ENCODE measurements at regions not wholly inside any gene's neighbourhood (a gene's known extent, or its start where the extent isn't known, plus 50 kb on each side); places are given as distances from the start of the nearest gene placed in this dataset.

DNA sequence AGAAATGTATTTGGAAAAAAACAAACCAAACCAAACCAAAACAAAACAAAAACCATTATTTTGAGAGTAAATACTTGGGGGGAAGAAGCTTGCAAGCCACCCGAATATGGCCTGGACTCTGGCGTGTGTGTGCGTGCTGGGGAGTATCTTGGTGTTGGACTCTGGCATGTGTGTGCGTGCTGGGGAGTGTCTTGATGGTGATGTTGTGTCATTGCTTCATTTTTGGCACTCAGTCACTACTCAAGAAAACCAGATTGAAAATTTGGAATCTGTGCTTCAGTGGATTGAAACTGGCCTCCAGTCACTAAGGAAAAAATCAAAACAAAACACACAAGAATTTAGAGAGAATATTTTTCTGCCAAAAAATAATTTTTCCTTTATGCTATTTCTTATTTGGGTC, 76.1 kb downstream of the ARRDC3 start:
- TF ChIP-seq, protein P1, sequence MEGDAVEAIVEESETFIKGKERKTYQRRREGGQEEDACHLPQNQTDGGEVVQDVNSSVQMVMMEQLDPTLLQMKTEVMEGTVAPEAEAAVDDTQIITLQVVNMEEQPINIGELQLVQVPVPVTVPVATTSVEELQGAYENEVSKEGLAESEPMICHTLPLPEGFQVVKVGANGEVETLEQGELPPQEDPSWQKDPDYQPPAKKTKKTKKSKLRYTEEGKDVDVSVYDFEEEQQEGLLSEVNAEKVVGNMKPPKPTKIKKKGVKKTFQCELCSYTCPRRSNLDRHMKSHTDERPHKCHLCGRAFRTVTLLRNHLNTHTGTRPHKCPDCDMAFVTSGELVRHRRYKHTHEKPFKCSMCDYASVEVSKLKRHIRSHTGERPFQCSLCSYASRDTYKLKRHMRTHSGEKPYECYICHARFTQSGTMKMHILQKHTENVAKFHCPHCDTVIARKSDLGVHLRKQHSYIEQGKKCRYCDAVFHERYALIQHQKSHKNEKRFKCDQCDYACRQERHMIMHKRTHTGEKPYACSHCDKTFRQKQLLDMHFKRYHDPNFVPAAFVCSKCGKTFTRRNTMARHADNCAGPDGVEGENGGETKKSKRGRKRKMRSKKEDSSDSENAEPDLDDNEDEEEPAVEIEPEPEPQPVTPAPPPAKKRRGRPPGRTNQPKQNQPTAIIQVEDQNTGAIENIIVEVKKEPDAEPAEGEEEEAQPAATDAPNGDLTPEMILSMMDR (IDR thresholded peaks at IDR 0.05) = no peak
- TF ChIP-seq JUNB (IDR thresholded peaks at IDR 0.05) = no peak
- TF ChIP-seq, protein P2, sequence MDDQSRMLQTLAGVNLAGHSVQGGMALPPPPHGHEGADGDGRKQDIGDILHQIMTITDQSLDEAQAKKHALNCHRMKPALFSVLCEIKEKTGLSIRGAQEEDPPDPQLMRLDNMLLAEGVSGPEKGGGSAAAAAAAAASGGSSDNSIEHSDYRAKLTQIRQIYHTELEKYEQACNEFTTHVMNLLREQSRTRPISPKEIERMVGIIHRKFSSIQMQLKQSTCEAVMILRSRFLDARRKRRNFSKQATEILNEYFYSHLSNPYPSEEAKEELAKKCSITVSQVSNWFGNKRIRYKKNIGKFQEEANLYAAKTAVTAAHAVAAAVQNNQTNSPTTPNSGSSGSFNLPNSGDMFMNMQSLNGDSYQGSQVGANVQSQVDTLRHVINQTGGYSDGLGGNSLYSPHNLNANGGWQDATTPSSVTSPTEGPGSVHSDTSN (IDR thresholded peaks at IDR 0.05) = no peak
- TF ChIP-seq, protein P3, sequence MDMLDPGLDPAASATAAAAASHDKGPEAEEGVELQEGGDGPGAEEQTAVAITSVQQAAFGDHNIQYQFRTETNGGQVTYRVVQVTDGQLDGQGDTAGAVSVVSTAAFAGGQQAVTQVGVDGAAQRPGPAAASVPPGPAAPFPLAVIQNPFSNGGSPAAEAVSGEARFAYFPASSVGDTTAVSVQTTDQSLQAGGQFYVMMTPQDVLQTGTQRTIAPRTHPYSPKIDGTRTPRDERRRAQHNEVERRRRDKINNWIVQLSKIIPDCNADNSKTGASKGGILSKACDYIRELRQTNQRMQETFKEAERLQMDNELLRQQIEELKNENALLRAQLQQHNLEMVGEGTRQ (IDR thresholded peaks at IDR 0.05) = no peak
- TF ChIP-seq POLR2A (IDR thresholded peaks at IDR 0.05; ENCODE audit: low read length) = 0 out of 2 replicates have a peak, but pooled peaks have one; percentile 8
- no peak for TF ChIP-seq JUN (IDR thresholded peaks at IDR 0.05)
- TF ChIP-seq, protein P4, sequence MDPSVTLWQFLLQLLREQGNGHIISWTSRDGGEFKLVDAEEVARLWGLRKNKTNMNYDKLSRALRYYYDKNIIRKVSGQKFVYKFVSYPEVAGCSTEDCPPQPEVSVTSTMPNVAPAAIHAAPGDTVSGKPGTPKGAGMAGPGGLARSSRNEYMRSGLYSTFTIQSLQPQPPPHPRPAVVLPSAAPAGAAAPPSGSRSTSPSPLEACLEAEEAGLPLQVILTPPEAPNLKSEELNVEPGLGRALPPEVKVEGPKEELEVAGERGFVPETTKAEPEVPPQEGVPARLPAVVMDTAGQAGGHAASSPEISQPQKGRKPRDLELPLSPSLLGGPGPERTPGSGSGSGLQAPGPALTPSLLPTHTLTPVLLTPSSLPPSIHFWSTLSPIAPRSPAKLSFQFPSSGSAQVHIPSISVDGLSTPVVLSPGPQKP (IDR thresholded peaks at IDR 0.05; ENCODE audit: low read depth, low read length) = no peak
- no peak for TF ChIP-seq EP300 (IDR thresholded peaks at IDR 0.05)
- TF ChIP-seq, protein P5, sequence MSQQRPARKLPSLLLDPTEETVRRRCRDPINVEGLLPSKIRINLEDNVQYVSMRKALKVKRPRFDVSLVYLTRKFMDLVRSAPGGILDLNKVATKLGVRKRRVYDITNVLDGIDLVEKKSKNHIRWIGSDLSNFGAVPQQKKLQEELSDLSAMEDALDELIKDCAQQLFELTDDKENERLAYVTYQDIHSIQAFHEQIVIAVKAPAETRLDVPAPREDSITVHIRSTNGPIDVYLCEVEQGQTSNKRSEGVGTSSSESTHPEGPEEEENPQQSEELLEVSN (IDR thresholded peaks at IDR 0.05; ENCODE audit: borderline replicate concordance, low read depth) = no peak
- TF ChIP-seq POLR2AphosphoS2 (conservative IDR thresholded peaks at IDR 0.05; ENCODE audit: low read length) = no peak
- TF ChIP-seq SMC3 (IDR thresholded peaks at IDR 0.05) = no peak
- TF ChIP-seq CBX8 (IDR thresholded peaks at IDR 0.05) = no peak
- no peak for TF ChIP-seq CBX2 (IDR thresholded peaks at IDR 0.05; ENCODE audit: borderline replicate concordance, low read depth)
